Naive thymus-derived CD4-positive, alpha-beta T cell (primary cell): ENCODE measurements at regions not wholly inside any gene's neighbourhood (a gene's known extent, or its start where the extent isn't known, plus 50 kb on each side); places are given as distances from the start of the nearest gene placed in this dataset.

ENCODE experiments used
- ATAC-seq: fragments of 150-1000 bp; cut with Tn5 transposase; 2 replicates; pipeline ENCODE4 v1.10.0; 2021; ENCODE audit warnings: mild to moderate bottlenecking, moderate library complexity
- CTCF ChIA-PET: fragments of 350-600 bp; sonication (Branson Sonifier 250); formaldehyde crosslinking; loops from one replicate; lab custom pipeline; 2021; ENCODE audit warnings: antibody characterized with exemption; lab: Charles Lee
- POLR2A ChIA-PET: fragments of 350-600 bp; sonication (Branson Sonifier 250); formaldehyde crosslinking; loops from one replicate; lab custom pipeline; 2021; ENCODE audit warnings: antibody characterized with exemption, inconsistent platforms; lab: Charles Lee
- DNase-seq, 9 donors: peaks; one replicate each; pipeline versions ENCODE4 v3.0.0 to v3.0.0-alpha.2; 2020 to 2022; ENCODE audit warnings: mixed read lengths in 1 of 9
- H3K27ac ChIP-seq: one replicate; pipeline ENCODE4 v1.7.0; 2013; ENCODE audit warnings: mild to moderate bottlenecking, low read depth, low read length, moderate library complexity
- H3K27me3 ChIP-seq, 2 donors: one replicate each; pipeline ENCODE4 v1.7.0; 2013; ENCODE audit warnings: low read length in 2 of 2, mild to moderate bottlenecking in 2 of 2, moderate library complexity in 2 of 2; ENCODE audit not compliant: control insufficient read depth in 2 of 2, insufficient read depth in 2 of 2
- H3K36me3 ChIP-seq, 3 experiments: 1 replicate in 2 of 3; 2 replicates in 1 of 3; pipeline ENCODE4 v1.7.0; 2013; ENCODE audit warnings: low read length in 3 of 3, mild to moderate bottlenecking in 3 of 3, moderate library complexity in 1 of 3; ENCODE audit not compliant: insufficient read depth in 3 of 3, control insufficient read depth in 2 of 3
- H3K4me1 ChIP-seq, 2 donors: one replicate each; pipeline ENCODE4 v1.7.0; 2013; ENCODE audit warnings: low read length in 2 of 2, mild to moderate bottlenecking in 2 of 2, moderate library complexity in 1 of 2; ENCODE audit not compliant: control insufficient read depth in 2 of 2, insufficient read depth in 2 of 2
- H3K4me3 ChIP-seq: 2 replicates; pipeline ENCODE4 v1.7.0; 2013; ENCODE audit warnings: mild to moderate bottlenecking, low read length
- H3K9me3 ChIP-seq, 3 experiments: 1 replicate in 2 of 3; 2 replicates in 1 of 3; pipeline ENCODE4 v1.7.0; 2013; ENCODE audit warnings: low read length in 3 of 3; ENCODE audit not compliant: control insufficient read depth in 2 of 3
- H3K27ac Mint-ChIP-seq, 9 donors: one replicate each; pipeline ENCODE4 v1.8.0; 2020 to 2022; ENCODE audit warnings: mixed read lengths in 9 of 9, mild to moderate bottlenecking in 8 of 9, moderate library complexity in 5 of 9, inconsistent platforms in 2 of 9
- H3K27me3 Mint-ChIP-seq, 5 donors: one replicate each; pipeline ENCODE4 v1.8.0; 2021 to 2022; ENCODE audit warnings: mixed read lengths in 5 of 5, mild to moderate bottlenecking in 1 of 5
- H3K36me3 Mint-ChIP-seq, 5 donors: one replicate each; pipeline ENCODE4 v1.8.0; 2020 to 2022; ENCODE audit warnings: mixed read lengths in 5 of 5, mild to moderate bottlenecking in 3 of 5, inconsistent platforms in 1 of 5
- H3K4me1 Mint-ChIP-seq, 7 donors: one replicate each; pipeline ENCODE4 v1.8.0; 2020 to 2022; ENCODE audit warnings: mixed read lengths in 7 of 7, mild to moderate bottlenecking in 3 of 7, inconsistent platforms in 1 of 7
- H3K4me3 Mint-ChIP-seq, 10 donors: one replicate each; pipeline ENCODE4 v1.8.0; 2020 to 2022; ENCODE audit warnings: mild to moderate bottlenecking in 10 of 10, mixed read lengths in 10 of 10, moderate library complexity in 6 of 10, inconsistent platforms in 2 of 10
- H3K9me3 Mint-ChIP-seq, 11 donors: one replicate each; pipeline ENCODE4 v1.8.0; 2020 to 2022; ENCODE audit warnings: mixed read lengths in 11 of 11, mild to moderate bottlenecking in 4 of 11, inconsistent platforms in 1 of 11, moderate library complexity in 1 of 11
- intact Hi-C, 2 donors: fragments of 100-400 bp; cut with micrococcal nuclease; formaldehyde crosslinking; loops; one replicate each; pipeline ENCODE4 v1.15.1; 2023

DNA sequence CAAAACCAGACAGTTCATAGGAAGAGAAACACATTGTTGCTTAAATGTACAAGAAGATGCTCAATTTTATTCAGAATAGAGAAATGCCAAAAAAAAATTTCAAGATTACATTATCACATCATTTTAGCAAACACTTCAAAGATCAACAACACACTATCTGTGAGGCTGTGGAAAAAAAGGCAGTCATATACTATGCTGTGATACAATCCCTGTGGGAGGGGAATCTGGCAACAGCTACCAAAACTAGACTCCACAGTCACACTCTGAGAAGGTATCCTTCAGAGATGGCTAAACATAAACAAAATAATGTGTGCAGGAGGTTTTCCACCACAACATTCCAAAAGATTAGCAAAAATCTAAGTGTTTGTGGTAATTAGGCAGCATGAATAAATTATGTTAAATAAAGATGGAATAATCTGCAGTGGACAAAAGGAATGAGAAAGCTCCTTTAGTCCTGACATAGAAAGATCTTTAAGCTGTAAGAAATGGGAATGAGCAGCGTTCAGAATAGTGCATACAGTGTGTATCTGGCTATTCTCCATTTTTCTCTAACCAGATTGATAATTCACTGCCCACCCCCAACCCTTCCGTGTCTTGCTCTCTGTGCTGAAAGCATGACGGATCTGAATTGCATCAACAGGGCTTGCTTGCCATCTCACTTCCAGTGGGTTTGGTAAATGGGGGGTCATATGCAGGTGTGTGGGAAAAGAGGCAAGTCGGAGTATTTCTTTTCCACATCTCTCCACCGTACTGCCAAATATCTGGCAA lies 329.6 kb downstream of the MBD2 start:
- Mint-ChIP-seq H3K36me3 (peaks cover 0 to 3% (median 0%) of the 10 kb centered on the region in 5 donors), H3K9me3 (peaks cover 0 to 6% (median 1%) of the 10 kb centered on the region in 11 donors), H3K4me3 (no peak overlapping the region), H3K4me1 (no peaks in the 10 kb centered on the region), H3K27ac (no peak overlapping the region), H3K27me3 (peaks cover 0 to 12% (median 3%) of the 10 kb centered on the region in 5 donors)
- Histone ChIP-seq H3K4me3 (no peak overlapping the region), H3K36me3 (no peaks in the 10 kb centered on the region), H3K9me3 (no peaks in the 10 kb centered on the region), H3K27me3 (no peaks in the 10 kb centered on the region), H3K4me1 (no peaks in the 10 kb centered on the region), H3K27ac (no peak overlapping the region)
- DNase-seq = no peak
- intact Hi-C loops = no loop called here
- ATAC-seq = no peak
- ChIA-PET POLR2A (no interaction called here), CTCF (no interaction called here)

DNA sequence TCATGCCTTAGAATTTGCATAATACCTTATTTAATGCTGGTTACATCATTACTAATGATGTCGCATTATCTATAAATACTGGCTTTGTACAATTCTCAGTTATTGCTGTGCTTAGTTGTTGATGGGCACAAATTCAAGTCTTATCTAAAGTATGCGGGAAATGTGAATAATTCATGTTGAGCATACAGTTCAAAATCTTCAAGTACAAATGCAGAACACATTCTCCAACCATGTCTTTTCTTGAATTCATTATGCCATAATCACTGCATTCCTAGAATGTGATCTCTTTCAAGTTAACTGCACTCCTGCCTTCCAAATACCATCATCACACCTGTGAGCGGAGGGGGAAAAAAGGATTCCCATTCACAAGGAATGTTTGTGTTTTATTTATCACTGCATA lies 337.0 kb downstream of the MBD2 start:
- Histone ChIP-seq H3K9me3 (peaks cover 0 to 3% (median 0%) of the 10 kb centered on the region in 3 experiments), H3K27ac (no peak overlapping the region), H3K4me3 (no peak overlapping the region), H3K27me3 (no peaks in the 10 kb centered on the region), H3K4me1 (no peaks in the 10 kb centered on the region), H3K36me3 (no peaks in the 10 kb centered on the region)
- DNase-seq (no peak), ATAC-seq (no peak)
- H3K36me3 Mint-ChIP-seq = no peaks in the 10 kb centered on the region
- H3K4me3 Mint-ChIP-seq = no peak overlapping the region
- peaks cover 0 to 12% (median 9%) of the 10 kb centered on the region in 5 donors for H3K27me3 Mint-ChIP-seq
- POLR2A ChIA-PET = no interaction called here
- no peaks in the 10 kb centered on the region for H3K4me1 Mint-ChIP-seq
- no peak overlapping the region for H3K27ac Mint-ChIP-seq
- peaks cover 0 to 6% (median 0%) of the 10 kb centered on the region in 11 donors for H3K9me3 Mint-ChIP-seq
- intact Hi-C loops = no loop called here
- CTCF ChIA-PET = no interaction called here

DNA sequence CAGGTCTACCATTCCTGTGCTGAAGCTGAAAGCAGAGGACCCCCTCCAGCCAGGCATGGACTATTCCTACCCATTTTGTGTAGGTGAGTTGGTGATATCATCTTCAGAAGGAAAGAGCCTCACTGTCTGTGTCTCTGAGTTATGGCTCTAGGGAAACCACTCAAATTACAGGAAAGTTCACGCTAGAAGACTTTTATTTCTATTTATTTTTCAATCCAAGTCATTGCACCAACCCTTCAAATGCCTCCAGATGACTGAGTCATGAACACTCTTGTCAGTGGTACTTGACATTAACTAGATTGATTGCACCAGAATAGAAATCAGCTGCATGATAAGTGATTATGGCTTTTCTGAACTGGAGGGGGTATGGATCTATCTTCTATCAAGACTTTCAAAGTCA lies 338.4 kb downstream of the MBD2 start:
- Mint-ChIP-seq H3K9me3 (peaks cover 0 to 6% (median 1%) of the 10 kb centered on the region in 11 donors), H3K4me3 (no peak overlapping the region), H3K4me1 (no peaks in the 10 kb centered on the region), H3K36me3 (no peaks in the 10 kb centered on the region), H3K27me3 (peaks cover 0 to 10% (median 8%) of the 10 kb centered on the region in 5 donors), H3K27ac (no peak overlapping the region)
- ChIA-PET CTCF (no interaction called here), POLR2A (no interaction called here)
- Histone ChIP-seq H3K27me3 (no peaks in the 10 kb centered on the region), H3K4me1 (no peaks in the 10 kb centered on the region), H3K9me3 (peaks cover 0 to 3% (median 0%) of the 10 kb centered on the region in 3 experiments), H3K27ac (no peak overlapping the region), H3K36me3 (no peaks in the 10 kb centered on the region), H3K4me3 (no peak overlapping the region)
- no peak for DNase-seq
- intact Hi-C loops = no loop called here
- no peak for ATAC-seq

DNA sequence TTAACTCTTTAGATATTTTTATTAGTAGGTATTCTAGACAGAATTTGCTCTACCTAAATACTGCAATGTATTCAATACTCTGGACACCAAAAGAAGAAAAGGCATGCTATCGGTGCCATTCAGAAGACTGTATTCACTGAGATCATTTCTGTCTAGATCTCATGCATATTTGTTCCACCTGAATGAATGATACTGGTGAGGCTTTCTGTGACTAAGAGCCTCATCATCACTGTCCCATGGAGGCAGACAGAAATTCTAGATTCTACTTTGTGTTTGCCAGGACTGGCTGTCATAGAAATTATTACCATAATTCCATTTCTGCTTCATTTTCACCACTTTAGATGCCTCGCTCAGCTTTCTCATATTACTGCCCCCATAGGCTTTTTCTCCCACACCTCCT lies 340.7 kb downstream of the MBD2 start:
- no peaks in the 10 kb centered on the region for H3K27me3 ChIP-seq
- Mint-ChIP-seq H3K27ac (no peak overlapping the region), H3K36me3 (no peaks in the 10 kb centered on the region), H3K4me3 (no peak overlapping the region), H3K27me3 (peaks cover 0 to 7% (median 0%) of the 10 kb centered on the region in 5 donors), H3K4me1 (no peaks in the 10 kb centered on the region), H3K9me3 (peaks cover 0 to 8% (median 3%) of the 10 kb centered on the region in 11 donors)
- no peaks in the 10 kb centered on the region for H3K36me3 ChIP-seq
- DNase-seq (no peak), ATAC-seq (no peak)
- no peak overlapping the region for H3K4me3 ChIP-seq
- H3K27ac ChIP-seq = no peak overlapping the region
- H3K4me1 ChIP-seq = no peaks in the 10 kb centered on the region
- CTCF ChIA-PET = no interaction called here
- peaks cover 0 to 3% (median 0%) of the 10 kb centered on the region in 3 experiments for H3K9me3 ChIP-seq
- POLR2A ChIA-PET = no interaction called here
- intact Hi-C loops = no loop called here

DNA sequence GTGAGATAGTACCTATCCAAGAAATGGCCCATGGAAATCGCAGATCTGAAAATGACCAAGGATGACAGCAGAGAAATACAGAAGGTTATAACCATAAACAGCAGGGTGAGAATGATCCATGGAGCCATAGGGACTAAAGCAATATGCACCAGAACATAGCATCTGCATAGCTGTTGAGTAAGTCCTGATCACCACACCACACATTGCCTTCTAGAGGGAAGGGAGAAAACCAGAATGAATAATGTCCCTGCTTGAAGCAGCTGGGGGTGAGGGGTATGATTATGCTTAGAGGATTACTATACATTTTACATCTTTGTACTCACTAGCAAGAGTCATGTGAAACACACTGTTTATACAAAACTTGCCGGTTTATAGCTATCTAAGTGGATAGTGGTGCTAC lies 350.4 kb downstream of the MBD2 start:
- no peak overlapping the region for H3K4me3 ChIP-seq
- no peaks in the 10 kb centered on the region for H3K4me1 ChIP-seq
- H3K27ac Mint-ChIP-seq = no peak overlapping the region
- H3K27ac ChIP-seq = no peak overlapping the region
- H3K9me3 ChIP-seq = no peaks in the 10 kb centered on the region
- H3K4me3 Mint-ChIP-seq = no peak overlapping the region
- H3K36me3 Mint-ChIP-seq = no peaks in the 10 kb centered on the region
- no peaks in the 10 kb centered on the region for H3K27me3 ChIP-seq
- no peaks in the 10 kb centered on the region for H3K4me1 Mint-ChIP-seq
- DNase-seq (no peak), ATAC-seq (no peak)
- ChIA-PET CTCF (no interaction called here), POLR2A (no interaction called here)
- intact Hi-C loops = no loop called here
- no peaks in the 10 kb centered on the region for H3K27me3 Mint-ChIP-seq
- no peaks in the 10 kb centered on the region for H3K36me3 ChIP-seq
- peaks cover 0 to 9% (median 1%) of the 10 kb centered on the region in 11 donors for H3K9me3 Mint-ChIP-seq

DNA sequence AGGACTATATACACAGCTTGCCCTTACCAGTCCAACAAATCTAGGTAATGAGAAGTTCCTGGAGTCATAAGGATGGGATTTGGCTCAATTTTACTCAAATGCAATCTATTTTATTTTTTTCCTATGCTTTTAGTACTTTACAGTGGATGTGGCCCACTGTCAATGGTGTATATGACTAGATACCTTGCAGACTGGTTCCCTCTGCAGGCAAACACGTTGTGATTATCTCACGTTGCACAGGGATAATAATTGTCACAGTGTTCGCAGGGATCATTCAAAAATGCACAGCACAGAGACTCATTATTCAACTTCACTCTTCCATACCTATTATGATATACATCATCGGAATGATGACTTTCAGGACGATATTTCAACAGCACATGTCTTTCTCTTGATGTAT lies 359.7 kb downstream of the MBD2 start:
- H3K4me1 Mint-ChIP-seq = no peaks in the 10 kb centered on the region
- no peaks in the 10 kb centered on the region for H3K36me3 Mint-ChIP-seq
- H3K4me1 ChIP-seq = no peaks in the 10 kb centered on the region
- ChIA-PET POLR2A (no interaction called here), CTCF (no interaction called here)
- H3K27me3 ChIP-seq = no peaks in the 10 kb centered on the region
- intact Hi-C loops = loop anchor here in 1 of 2 donors (10.0 kb wide), 1 partner anchor 60 kb away; no protein-coding TSS in a partner anchor
- ATAC-seq (no peak), DNase-seq (no peak)
- H3K27ac ChIP-seq = no peak overlapping the region
- H3K27ac Mint-ChIP-seq = no peak overlapping the region
- peaks cover 0 to 5% (median 0%) of the 10 kb centered on the region in 5 donors for H3K27me3 Mint-ChIP-seq
- H3K9me3 Mint-ChIP-seq = peaks cover 0 to 4% (median 0%) of the 10 kb centered on the region in 11 donors
- no peak overlapping the region for H3K4me3 Mint-ChIP-seq
- no peak overlapping the region for H3K4me3 ChIP-seq
- H3K9me3 ChIP-seq = no peaks in the 10 kb centered on the region
- H3K36me3 ChIP-seq = no peaks in the 10 kb centered on the region

DNA sequence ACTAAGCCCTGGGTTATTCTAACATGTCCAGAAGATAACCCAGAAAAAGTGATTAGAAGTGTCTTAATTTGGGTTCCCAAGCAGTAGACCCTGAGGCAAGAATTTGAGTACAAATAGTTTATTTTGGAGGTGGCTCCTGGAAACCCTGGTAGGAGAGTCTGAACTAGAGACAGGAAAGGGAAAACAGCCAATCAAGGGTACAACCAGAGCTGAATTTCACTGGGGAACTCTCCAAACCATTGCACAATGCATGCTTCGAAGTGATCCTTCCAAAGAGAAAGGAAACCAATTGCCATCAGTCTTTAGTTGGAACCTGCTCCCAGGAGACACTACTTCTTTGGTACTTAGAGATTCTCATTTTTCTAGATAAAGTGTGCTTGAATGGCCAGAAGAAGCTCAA lies 361.5 kb downstream of the MBD2 start:
- Histone ChIP-seq H3K4me3 (no peak overlapping the region), H3K27ac (no peak overlapping the region), H3K9me3 (no peaks in the 10 kb centered on the region), H3K36me3 (no peaks in the 10 kb centered on the region), H3K27me3 (no peaks in the 10 kb centered on the region), H3K4me1 (no peaks in the 10 kb centered on the region)
- H3K36me3 Mint-ChIP-seq = no peaks in the 10 kb centered on the region
- peaks cover 0 to 5% (median 0%) of the 10 kb centered on the region in 5 donors for H3K27me3 Mint-ChIP-seq
- H3K9me3 Mint-ChIP-seq = peaks cover 0 to 4% (median 0%) of the 10 kb centered on the region in 11 donors
- ATAC-seq (no peak), DNase-seq (no peak)
- H3K27ac Mint-ChIP-seq = no peak overlapping the region
- H3K4me3 Mint-ChIP-seq = no peak overlapping the region
- POLR2A ChIA-PET = no interaction called here
- CTCF ChIA-PET = no interaction called here
- intact Hi-C loops = loop anchor here in 1 of 2 donors (10.0 kb wide), 1 partner anchor 62 kb away; no protein-coding TSS in a partner anchor
- no peaks in the 10 kb centered on the region for H3K4me1 Mint-ChIP-seq
